ENCODE measurements at regions not wholly inside any gene's neighbourhood (a gene's known extent, or its start where the extent isn't known, plus 50 kb on each side); places are given as distances from the start of the nearest gene placed in this dataset.
"Not testable (repeated sequence)": the region's sequence is repeated elsewhere in the genome, so short reads cannot be mapped to it uniquely, and the experiment has no call there.

DNA sequence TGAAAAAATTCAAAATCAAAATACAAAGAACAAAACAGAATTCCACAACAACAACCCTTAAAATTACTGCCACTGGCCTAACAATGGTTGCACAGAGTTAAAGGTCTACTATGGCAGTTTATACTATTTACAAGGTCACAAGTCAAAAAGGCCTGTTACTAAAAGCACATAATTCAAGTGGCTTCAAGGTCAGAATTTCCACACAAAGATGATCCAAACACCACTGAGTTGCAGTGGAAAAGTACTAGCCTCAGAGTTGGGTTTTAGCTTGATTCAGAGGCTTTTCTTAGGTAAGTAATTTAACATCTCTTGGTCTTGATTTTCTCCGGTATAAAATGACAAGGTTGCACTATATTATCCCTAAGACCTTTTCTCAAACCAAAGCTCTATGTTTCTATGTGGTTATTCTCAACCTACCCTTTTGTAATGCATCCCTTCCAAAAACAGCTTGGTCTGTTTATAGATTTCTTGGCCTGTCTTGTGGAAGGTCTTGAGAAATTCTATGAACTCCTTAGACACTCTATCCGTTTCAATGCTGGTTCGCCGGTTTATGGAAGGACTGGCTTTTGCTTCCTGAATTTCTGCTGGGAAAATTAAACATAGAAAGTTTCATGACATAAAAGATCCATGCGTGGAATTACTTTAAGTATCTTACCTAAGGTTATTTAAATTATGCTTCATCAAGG, 69.5 kb downstream of the MDH2 start:
- DNase-seq = not testable (repeated sequence)

DNA sequence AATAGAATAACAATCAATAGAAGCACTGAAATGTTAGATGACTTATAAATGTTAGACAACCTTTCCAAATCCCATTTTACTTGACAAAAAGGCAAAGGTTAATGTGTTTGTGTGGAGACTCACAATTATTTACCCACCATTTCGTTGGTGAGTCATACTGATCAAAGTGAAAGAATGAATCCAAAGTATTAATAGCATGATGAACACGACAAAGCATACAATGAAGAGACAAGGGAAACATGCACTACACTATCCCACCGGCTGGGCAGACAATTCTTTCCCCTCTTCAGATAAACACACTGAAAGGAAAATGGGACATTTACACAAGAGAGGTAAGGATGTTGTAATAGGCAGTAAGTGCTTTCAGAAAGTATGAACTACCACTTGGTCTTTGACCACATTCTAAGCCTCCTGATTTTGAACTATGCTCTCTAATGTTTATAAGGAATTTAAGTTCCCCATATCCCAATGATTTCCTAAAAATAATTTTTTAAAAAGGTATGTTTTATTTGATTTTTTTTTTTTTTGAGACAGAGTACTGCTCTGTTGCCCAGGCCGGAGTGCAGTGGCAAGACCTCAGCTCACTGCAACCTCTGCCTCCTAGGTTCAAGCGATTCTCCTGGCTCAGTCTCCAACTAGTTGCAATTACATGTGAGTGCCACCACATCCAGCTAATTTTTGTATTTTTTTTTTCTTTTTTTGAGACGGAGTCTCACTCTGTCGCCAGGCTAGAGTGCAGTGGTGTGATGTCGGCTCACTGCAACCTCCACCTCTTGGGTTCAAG, 70.5 kb downstream of the MDH2 start:
- DNase-seq = not testable (repeated sequence)

DNA sequence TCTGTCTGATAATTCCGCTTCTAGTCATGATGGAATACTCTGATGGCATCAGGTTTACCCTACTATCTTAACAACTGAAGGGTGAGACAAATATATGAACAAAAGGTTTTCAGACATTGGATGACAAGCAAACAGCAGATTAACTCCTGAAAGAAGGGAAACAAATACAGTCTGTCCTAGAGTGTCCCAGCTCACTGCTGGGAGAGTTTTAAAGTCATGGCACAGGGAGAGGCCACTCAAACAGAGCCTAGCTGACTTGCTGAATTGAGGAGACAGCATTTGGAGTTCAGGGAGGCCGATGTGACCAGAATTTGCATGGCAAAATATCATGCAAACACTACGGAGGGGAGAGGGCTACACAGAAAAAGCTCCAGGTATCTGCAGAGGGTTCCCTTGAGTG, 73.1 kb downstream of the MDH2 start:
- no peak for DNase-seq

DNA sequence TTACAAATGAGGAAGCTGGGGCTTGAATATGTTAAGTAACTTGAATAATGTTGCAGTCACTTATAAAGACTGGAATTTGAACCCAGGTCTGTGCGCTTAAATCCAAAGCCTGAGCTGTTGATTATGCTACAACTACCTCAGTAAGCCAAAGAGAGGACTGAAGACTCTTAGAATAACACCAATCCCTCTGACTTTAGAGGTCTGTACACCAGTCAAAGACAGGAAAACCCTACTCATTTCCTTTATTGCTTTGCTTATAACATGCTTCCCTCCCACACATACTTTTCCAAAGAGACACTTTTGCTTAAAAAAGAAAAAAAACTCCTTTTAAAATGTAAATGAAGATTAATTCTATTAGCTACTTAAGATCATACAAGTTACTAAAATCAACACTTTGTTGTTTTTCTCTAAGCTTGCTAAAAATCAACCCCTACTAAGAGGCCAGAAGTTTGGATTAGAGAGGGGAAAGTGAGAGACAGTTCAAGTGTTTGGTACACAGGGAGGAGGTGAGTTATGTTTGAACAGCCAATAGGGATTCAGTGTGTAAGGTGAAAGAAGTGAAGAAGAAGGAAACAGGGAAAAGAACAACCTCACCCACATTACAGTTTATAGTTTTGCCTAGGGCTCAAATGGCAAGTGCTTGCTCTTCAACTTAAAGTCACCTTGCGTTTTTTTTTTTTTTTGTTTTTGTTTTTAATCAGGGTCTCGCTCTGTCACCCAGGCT, 74.8 kb downstream of the MDH2 start:
- DNase-seq = no peak

DNA sequence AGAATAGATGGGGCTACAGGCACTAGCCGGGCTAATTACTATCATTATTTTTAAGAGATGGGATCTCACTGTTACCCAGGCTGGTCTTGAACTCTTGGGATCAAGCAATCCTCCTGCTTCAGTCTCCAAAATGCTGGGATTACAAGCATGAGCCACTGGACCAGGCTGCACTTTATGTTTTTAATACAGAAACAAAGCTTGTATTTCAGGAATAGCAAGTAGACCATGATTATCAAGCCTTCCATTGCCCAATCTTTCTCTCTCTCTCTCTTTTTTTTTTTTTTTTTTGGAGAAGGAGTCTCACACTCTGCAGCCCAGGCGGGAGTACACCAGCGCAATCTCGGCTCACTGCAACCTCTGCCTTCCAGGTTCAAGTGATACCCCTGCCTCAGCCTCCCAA, 75.4 kb downstream of the MDH2 start:
- no peak for DNase-seq

DNA sequence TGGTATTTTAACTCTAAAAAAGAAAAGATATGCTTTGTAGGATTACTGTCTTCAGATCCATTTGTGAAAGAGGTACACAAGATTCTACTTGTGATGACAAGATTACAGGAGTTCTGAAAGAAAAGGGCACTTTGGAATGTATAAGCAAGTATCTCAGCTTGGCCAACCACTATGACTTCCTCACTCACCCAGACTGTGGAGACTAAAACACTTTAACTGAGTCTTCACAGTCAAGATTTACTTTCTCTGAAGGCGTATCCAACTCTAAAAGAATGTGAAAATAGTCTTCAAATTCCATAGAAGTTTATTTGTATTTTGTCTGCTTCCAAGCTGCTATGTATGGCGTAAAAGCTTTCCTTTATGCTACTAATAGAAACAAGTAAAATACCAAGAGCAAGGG, 76.1 kb upstream of the SRRM3 start:
- no peak for DNase-seq

DNA sequence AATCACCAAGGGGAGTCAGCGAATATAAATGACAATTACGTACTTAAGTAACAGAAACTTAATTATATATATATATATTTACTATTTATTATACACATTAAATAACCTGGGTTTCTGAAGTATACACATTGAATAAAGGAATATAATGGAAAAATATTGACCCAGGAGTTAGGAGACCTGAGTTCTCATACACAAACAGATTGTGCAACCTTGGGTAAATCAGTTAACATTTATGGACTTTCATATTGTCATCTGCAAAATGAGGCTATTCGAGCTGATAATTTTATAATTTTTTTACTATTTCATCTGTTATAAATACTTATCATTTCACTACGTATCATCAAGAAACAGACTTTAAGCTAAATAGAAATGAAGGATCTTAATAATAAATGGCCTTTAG, 75.1 kb upstream of the SRRM3 start:
- DNase-seq = no peak

DNA sequence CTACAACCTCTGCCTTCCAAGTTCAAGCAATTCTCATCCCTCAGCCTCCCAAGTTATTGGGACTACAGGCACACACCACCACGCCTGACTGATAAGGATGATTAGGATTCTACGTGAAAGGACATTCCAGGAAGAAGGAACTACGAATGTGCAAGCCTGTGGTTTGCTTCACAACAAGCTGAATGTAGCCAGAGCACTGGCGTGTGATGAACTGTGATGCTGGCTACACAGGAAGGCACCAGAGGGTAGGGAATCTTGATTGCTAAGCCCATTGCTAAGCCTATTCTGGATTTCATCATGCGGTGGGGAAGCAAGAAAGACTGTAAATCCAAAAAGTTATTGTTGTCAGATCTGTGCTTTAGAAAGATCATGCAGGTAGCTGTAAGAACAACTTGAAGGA, 72.3 kb upstream of the SRRM3 start:
- no peak for DNase-seq

DNA sequence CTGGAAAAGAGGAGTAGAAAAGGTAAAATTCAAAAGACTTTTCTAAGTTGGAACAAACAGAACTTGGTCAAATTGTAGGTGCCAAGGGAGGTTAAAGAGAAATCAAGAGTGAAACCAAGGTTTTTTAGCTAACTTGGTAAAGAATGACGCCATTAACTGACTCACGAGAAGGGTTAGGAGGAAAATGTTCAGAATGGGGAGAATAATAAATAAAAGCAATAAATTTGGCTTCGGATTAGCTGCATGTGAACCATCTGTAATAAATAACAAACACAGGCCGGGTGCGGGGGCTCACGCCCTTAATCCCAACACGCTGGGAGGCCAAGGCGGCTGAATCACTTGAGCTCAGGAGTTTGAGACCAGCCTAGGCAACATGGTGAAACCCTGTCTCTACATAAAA, 71.9 kb upstream of the SRRM3 start:
- DNase-seq = no peak

DNA sequence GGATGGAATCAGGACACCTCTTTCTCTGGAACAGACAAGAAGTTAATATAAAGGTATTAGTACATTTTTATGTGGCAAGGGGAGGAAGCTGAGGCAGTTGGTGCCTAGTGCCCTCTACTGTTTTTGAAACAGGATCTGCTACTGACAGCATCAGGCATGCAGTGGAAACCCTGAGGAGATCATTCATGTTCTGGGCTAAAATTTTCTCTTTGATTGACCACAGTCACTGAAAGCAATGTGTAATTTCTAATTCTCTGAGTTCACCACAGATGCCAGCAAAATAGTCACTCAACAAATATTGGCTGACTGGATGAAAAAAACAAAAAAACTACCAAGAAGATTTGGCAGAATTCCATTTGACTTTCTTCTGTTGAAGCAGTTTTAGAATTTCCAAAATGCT, 71.0 kb upstream of the SRRM3 start:
- DNase-seq = not testable (repeated sequence)

DNA sequence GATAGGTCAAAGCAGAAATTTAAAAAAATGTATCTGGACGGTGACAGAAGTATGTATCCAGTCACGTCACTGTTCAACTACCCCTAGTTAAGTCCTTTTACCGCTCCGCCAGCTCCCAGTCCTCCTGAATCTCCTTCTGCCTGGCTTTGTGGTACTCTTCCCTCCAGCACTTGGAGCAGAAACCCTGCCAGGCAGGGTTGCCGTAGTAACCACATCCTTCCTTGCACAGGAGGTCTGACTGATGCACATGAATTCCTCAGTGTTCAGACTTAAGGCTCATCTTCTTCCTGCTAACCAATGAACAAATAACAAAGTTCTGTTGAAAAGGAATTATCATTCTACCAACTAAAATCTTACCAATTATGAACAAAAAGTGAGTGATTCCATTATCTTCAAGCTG, 69.8 kb upstream of the SRRM3 start:
- DNase-seq = not testable (repeated sequence)

DNA sequence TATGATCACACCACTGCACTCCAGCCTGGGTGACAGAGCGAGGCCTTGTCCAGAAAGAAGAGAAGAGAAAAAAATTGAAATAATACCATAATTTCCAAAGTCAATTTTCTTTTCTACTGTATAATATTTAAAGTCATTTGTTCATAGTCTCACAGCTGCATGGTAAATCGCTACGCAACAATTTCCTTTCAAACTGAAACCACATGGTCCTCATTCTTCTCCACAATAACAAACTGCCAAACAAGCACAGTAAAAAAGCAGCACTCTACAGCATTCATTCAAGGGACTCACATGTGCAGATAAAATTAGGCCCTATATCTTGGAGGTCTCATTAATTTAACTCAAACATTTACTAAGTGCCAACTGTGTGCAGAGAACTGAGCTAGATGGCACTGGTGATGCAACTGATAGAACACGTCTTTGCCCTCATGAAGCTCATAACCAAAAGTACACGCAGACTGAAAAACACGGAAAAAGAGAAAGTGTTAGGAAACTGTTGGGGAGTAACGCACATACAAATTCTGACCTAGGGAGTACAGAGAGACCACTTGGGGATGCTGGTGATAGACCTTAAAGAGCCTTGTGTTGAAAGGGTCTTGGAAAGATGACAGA, 68.4 kb upstream of the SRRM3 start:
- no peak for DNase-seq

DNA sequence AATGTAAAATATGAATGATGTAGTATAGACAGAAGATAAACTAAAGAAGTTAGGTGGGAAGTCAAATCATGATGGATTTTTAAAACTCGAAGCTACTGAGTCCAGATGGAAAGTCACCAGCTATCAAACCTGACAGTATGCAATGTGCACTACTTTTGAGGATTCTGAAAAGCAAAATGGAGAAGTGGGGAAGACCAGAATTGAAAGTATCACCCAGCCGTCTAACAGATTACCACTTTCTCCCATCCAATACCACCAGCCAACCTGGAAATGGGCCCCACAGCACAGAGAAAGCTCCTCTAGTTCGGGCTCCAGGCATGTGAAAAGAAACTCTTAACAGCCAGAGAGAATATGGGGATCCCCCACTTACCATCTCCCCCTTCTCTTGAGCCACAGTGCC, 67.9 kb upstream of the SRRM3 start:
- DNase-seq = no peak

DNA sequence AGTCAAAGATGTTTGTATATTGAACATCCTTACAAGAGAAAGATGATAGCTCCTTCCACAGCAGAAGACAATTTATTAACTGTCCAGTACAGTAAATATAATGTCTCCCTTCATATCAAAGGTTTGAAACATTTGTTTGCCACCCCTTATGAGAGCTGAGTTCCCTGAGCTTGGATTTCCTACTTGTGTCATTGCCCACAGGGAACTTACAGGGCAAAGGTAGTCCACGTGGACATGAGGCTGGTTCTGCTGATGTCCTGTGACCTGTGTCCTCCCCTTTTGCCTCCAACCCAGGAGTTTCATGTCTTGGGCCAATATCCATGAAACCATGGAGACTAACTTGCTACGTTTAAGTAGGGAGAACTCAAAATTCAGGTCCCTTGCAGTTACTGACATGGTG, 66.4 kb upstream of the SRRM3 start:
- not testable (repeated sequence) for DNase-seq

DNA sequence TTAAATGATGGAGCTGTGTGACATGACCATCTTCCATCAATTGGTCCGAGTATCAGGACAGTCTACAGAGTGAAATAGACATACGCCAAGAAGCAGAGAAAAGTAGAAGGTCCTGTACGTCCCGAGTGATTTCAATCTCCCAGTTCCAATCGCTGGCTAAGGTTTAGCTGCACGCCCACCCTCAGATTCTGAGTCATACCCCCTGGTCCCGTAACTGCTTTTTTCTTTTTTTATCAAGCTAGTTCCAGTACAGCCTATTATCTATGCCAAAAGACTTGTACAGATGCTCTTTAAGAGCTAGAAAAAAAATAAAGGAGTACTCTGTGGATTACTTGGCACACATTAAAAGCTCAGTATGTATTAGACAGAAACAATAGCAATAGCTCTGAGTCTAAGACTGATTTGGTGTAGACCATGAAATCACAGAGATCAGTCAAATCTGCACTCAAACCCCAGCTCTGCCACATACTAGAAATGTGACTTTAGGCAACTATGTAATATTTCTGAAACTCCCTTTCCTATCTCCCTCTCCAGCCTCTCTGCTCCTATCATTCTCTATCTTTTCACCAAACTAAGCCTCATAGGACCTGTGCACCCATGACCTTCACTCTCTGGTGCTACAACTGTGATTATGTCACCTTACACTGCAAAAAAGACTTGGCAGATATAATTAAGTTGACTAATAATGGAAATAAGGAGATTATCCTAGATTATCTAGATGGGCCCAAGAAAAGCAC, 63.0 kb upstream of the SRRM3 start:
- DNase-seq = not testable (repeated sequence)

DNA sequence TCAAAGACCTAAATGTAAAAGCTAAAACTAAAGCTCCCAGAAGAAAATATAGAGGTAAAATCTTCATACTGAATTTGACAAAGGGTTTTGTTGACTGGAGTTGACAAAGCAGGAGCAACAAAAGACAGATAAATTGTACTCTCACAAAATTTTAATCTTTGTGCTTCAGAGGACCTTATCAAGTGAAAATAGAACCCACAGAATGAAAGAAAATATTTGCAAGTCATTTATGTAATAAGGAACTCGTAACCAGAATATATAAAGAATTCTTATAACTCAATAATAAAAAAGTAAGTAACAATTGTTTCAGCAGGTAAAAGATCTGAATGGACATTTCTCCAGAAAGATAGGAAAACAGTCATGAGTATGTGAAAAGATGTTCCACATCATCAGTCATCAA, 62.0 kb upstream of the SRRM3 start:
- DNase-seq = no peak

DNA sequence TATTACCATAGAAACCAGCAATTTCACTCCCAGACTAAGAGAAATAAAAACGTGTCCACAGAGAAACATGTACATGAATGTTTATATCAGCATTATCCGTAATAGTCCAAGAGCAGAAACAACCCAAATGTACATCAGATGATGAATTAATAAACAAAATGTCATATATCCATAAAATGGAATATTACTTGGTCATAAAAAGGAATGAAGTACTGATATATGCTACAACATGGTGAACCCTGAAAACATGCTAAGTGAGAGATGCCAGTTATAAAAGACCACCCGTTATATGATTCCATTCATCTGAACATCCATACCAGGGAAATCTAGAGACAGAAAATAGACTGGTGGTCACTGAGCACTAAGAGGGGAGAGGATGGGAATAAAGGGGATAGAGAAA, 61.4 kb upstream of the SRRM3 start:
- DNase-seq = not testable (repeated sequence)

DNA sequence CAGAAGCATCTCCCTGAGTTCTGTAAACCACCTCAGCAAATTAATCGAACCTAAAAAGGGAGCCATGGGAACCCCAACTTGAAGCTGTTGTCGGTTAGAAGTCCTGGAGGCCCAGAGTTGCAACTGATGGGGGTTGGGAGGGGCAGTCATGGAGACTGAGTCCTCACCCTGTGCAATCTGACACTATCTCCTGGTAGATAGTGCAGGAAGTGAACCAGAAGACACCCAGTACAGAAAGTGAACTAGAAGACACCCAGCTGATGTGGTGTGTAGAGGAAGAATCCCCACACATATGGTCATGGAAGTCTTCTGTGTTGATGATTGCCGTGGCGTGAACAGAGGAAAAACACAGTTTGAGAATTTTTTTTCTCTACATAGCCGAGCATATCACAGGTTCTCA, 58.8 kb upstream of the SRRM3 start:
- DNase-seq = peak; percentile 5

DNA sequence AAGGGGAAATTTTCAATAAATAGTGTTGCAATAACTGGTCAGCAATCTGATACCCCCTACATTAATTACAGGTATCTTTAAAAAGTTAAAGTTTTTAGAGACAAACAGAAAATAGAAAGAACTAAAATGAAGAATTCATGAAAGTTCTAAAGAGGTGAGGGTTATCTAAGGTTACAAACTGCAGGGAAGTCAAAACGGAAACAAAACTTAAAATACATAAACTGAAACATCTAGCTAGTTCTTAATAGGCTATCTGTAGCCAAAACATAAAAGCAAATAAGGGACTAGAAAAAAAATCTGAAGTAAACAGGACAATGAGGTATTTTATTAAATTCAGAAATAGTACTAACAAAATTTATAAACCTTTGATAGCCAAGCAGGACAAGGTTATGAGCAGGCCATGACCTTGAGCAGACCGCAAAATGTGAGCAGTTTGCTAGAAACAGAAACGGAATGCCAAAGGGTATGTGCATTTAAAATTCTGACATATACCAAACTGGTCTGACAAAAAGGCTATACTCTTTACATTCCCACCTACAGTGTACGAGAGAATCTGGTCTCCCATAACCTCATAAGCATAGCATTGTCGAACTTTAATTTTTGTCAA, 56.9 kb upstream of the SRRM3 start:
- not testable (repeated sequence) for DNase-seq

DNA sequence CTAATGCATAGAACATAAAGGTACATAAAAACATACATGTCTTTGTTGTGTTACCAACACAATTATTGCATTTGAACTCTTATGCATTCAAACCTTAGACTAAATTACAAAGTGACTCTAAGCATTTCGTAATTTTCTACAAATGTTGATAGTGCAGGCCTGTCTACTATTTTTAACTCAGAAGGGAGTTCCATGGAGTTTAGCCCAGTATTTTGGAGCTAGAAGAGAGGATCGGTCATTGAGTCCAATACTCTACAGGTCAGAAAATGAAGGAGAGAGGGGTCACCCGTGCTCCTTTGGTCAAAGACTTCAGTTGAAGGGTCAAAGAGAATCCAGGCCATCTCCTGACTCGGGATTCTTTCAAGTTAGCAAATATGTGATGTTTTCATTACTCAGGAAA, 55.3 kb upstream of the SRRM3 start:
- DNase-seq = no peak

DNA sequence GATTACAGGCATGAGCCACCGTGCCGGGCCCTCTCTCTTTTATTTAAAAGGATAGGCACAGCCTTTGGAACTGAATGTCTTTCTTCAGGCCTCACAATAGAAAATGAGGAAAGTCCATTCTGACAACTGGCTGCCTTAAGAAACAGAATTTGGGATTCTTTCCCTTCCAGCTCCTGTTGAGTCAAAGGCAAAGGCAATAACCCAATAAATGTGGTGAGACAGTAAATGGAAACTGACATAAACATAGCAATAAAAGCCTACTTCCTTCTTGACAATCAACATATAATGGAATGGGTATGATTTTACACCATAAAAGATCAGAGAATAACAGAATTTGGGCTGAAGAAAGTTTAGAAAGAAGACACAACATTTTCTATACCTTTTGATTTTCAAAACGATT, 52.7 kb upstream of the SRRM3 start:
- not testable (repeated sequence) for DNase-seq

Data from central memory CD4-positive, alpha-beta T cell (primary cell).